Mesendoderm (in vitro differentiated cells): ENCODE measurements at regions not wholly inside any gene's neighbourhood (a gene's known extent, or its start where the extent isn't known, plus 50 kb on each side); places are given as distances from the start of the nearest gene placed in this dataset.

Experiments used
- DNase-seq: peaks from one replicate; pipeline ENCODE4 v3.0.0; 2013
- H2AK5ac ChIP-seq: 2 replicates; pipeline ENCODE4 v1.6.1; 2013; ENCODE audit warnings: low read length, inconsistent platforms
- H2BK120ac ChIP-seq: 2 replicates; pipeline ENCODE4 v1.6.1; 2013; ENCODE audit warnings: low read depth, mild to moderate bottlenecking, low read length, moderate library complexity, mixed read lengths
- H2BK15ac ChIP-seq: replicated peaks from 2 replicates; pipeline ENCODE4 v1.6.1; 2013; ENCODE audit warnings: low read depth, mild to moderate bottlenecking, moderate library complexity
- H2BK5ac ChIP-seq: 2 replicates; pipeline ENCODE4 v1.6.1; 2013; ENCODE audit warnings: low read length, inconsistent platforms
- H3K18ac ChIP-seq: 2 replicates; pipeline ENCODE4 v1.6.1; 2013; ENCODE audit warnings: mild to moderate bottlenecking, low read length, mixed read lengths
- H3K23ac ChIP-seq: one replicate; pipeline ENCODE4 v1.6.1; 2013; ENCODE audit warnings: low read length
- H3K27ac ChIP-seq: 2 replicates; pipeline ENCODE4 v1.5.1; 2013; ENCODE audit warnings: low read depth, mild to moderate bottlenecking, inconsistent platforms, low read length, moderate library complexity
- H3K27me3 ChIP-seq: 2 replicates; pipeline ENCODE4 v1.6.1; 2013; ENCODE audit warnings: low read length, control low read depth, mild to moderate bottlenecking, inconsistent platforms; ENCODE audit not compliant: insufficient read depth, poor library complexity
- H3K36me3 ChIP-seq: 2 replicates; pipeline ENCODE4 v1.6.1; 2013; ENCODE audit warnings: low read length, inconsistent platforms; ENCODE audit not compliant: control insufficient read depth, insufficient read depth
- H3K4ac ChIP-seq: one replicate; pipeline ENCODE4 v1.6.1; 2013; ENCODE audit warnings: low read depth, mild to moderate bottlenecking, low read length, moderate library complexity
- H3K4me1 ChIP-seq: 2 replicates; pipeline ENCODE4 v1.6.1; 2013; ENCODE audit warnings: low read depth, low read length, inconsistent platforms; ENCODE audit not compliant: control insufficient read depth
- H3K4me2 ChIP-seq: 2 replicates; pipeline ENCODE4 v1.6.1; 2013; ENCODE audit warnings: low read length
- H3K4me3 ChIP-seq: 2 replicates; pipeline ENCODE4 v1.5.1; 2013; ENCODE audit warnings: mild to moderate bottlenecking, low read length
- H3K56ac ChIP-seq: one replicate; pipeline ENCODE4 v1.6.1; 2013; ENCODE audit warnings: low read length
- H3K79me1 ChIP-seq: 2 replicates; pipeline ENCODE4 v1.6.1; 2013; ENCODE audit warnings: low read length, inconsistent platforms
- H3K79me2 ChIP-seq: 2 replicates; pipeline ENCODE4 v1.6.1; 2013; ENCODE audit warnings: mild to moderate bottlenecking, low read length; ENCODE audit not compliant: control insufficient read depth, insufficient read depth
- H3K9ac ChIP-seq: 2 replicates; pipeline ENCODE4 v1.6.1; 2013; ENCODE audit warnings: low read length, inconsistent platforms
- H4K5ac ChIP-seq: one replicate; pipeline ENCODE4 v1.6.1; 2013; ENCODE audit warnings: low read length
- H4K8ac ChIP-seq: one replicate; pipeline ENCODE4 v1.6.1; 2013; ENCODE audit warnings: low read depth, mild to moderate bottlenecking, control low read depth, low read length, moderate library complexity
- WGBS: extraction: QIAGEN DNeasy Blood & Tissue Kit; methylation state at CpG from one replicate; pipeline ENCODE4 v1.1.7; 2013; ENCODE audit warnings: low lambda C conversion rate, missing lambda C conversion rate; ENCODE audit not compliant: insufficient coverage; ENCODE audit errors: extremely low coverage; 5-methylcytosine and 5-hydroxymethylcytosine counted together

DNA sequence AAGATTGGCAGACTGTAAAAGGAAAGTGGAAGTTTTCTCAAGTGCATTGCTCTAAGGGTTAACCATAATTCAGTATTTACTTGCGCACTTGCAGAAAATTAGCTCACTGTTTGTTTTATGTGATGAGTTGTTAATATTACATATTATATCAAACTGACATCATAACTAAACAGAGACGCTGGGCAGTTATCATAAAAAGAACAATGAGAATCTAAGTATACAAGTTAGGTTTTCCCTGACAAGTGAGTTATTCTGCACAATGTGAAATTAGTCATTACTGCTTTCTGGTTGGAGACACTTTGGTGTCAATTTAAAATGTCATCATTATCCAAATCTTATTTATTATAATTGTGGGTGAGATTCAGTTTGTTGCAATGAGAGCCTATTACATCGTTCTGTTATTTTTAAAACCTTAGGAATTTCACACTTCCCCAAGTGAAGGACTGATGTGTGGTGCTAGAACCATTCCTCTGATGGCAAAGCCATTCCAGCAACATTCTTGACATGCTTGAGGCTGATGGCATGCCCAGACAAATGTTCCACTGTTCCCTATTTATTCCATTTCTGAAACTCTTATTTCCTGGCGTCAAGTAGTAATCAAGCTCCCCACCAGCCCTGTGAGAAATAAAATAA lies 90.1 kb upstream of the FLRT2 start:
- H3K18ac ChIP-seq, result no peak overlapping the region
- no peak overlapping the region for H3K9ac ChIP-seq
- no peak overlapping the region for H2AK5ac ChIP-seq
- no peak overlapping the region for H2BK120ac ChIP-seq
- peak; percentile 82 for DNase-seq
- no peaks in the 10 kb centered on the region for H3K27me3 ChIP-seq
- no peak overlapping the region for H2BK15ac ChIP-seq
- H3K36me3 ChIP-seq, result no peaks in the 10 kb centered on the region
- H3K4me1 ChIP-seq, result no peaks in the 10 kb centered on the region
- no peaks in the 10 kb centered on the region for H3K79me2 ChIP-seq
- no peak overlapping the region for H3K4me2 ChIP-seq
- H4K5ac ChIP-seq, result no peak overlapping the region
- H3K4ac ChIP-seq, result no peak overlapping the region
- no peak overlapping the region for H3K27ac ChIP-seq
- H3K56ac ChIP-seq, result no peak overlapping the region
- H3K4me3 ChIP-seq, result no peak overlapping the region
- no peak overlapping the region for H2BK5ac ChIP-seq
- no peak overlapping the region for H4K8ac ChIP-seq
- no CpG with 5 or more reads among the region's 4 CpGs for WGBS
- H3K79me1 ChIP-seq, result no peaks in the 10 kb centered on the region
- no peak overlapping the region for H3K23ac ChIP-seq

- Histone ChIP-seq H2AK5ac (no peak overlapping the region), H2BK120ac (no peak overlapping the region), H3K79me2 (no peaks in the 10 kb centered on the region), H3K27me3 (no peaks in the 10 kb centered on the region), H3K4me3 (no peak overlapping the region), H2BK15ac (no peak overlapping the region), H3K79me1 (no peaks in the 10 kb centered on the region), H3K9ac (no peak overlapping the region), H3K4ac (no peak overlapping the region), H2BK5ac (no peak overlapping the region), H3K23ac (no peak overlapping the region), H3K18ac (no peak overlapping the region), H3K56ac (no peak overlapping the region), H3K27ac (no peak overlapping the region), H4K5ac (no peak overlapping the region), H3K36me3 (no peaks in the 10 kb centered on the region), H4K8ac (no peak overlapping the region), H3K4me1 (no peaks in the 10 kb centered on the region), H3K4me2 (no peak overlapping the region)
- WGBS, result no CpG with 5 or more reads among the region's 2 CpGs
- DNase-seq, result no peak
Observed at GRCh38 chr14:85441909-85442643, 87.9 kb upstream of the FLRT2 start.

DNA sequence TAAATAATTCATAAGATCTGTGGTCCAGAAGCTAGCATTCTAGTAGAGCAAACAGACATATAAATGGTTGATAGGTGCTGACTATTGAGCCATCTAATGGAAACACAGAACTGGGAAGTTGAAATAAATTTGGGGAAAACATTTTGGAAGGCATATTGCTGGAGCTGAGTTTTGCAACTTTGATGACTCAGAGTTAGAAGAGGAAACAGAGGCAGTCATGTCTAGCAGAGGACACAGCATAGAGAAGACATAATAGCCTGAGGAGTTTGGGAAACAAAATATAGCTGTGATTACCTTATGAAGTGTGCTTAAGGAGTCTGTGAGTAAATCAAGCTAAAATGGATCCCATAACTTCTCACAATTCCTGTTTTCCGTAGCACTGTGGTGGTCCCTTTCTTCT lies 86.9 kb upstream of the FLRT2 start:
- no peaks in the 10 kb centered on the region for H3K36me3 ChIP-seq
- no peak overlapping the region for H3K4me2 ChIP-seq
- no peak overlapping the region for H3K18ac ChIP-seq
- no peak overlapping the region for H3K9ac ChIP-seq
- H4K8ac ChIP-seq, result no peak overlapping the region
- H2AK5ac ChIP-seq, result no peak overlapping the region
- H2BK15ac ChIP-seq, result no peak overlapping the region
- no peak overlapping the region for H3K23ac ChIP-seq
- no peak for DNase-seq
- H3K4me1 ChIP-seq, result no peaks in the 10 kb centered on the region
- H2BK120ac ChIP-seq, result no peak overlapping the region
- no peaks in the 10 kb centered on the region for H3K79me2 ChIP-seq
- H3K27ac ChIP-seq, result no peak overlapping the region
- H2BK5ac ChIP-seq, result no peak overlapping the region
- H3K79me1 ChIP-seq, result no peaks in the 10 kb centered on the region
- H3K4me3 ChIP-seq, result no peak overlapping the region
- H4K5ac ChIP-seq, result no peak overlapping the region
- no peak overlapping the region for H3K4ac ChIP-seq
- no peak overlapping the region for H3K56ac ChIP-seq
- no peaks in the 10 kb centered on the region for H3K27me3 ChIP-seq
- no CpG with 5 or more reads among the region's 1 CpG for WGBS

GRCh38 chr14:85444635-85445034 lies 85.3 kb upstream of the FLRT2 start:
- no peak overlapping the region for H3K4me2 ChIP-seq
- no peak overlapping the region for H3K23ac ChIP-seq
- no peak overlapping the region for H3K4ac ChIP-seq
- H3K9ac ChIP-seq, result no peak overlapping the region
- no peak overlapping the region for H4K8ac ChIP-seq
- H2BK5ac ChIP-seq, result no peak overlapping the region
- H3K79me1 ChIP-seq, result no peaks in the 10 kb centered on the region
- no peak overlapping the region for H3K4me3 ChIP-seq
- no peak overlapping the region for H2BK120ac ChIP-seq
- no peak overlapping the region for H2BK15ac ChIP-seq
- WGBS, result no CpG with 5 or more reads among the region's 3 CpGs
- no peak for DNase-seq
- H3K36me3 ChIP-seq, result no peaks in the 10 kb centered on the region
- H3K56ac ChIP-seq, result no peak overlapping the region
- peak overlapping the region; percentile 51 for H3K18ac ChIP-seq
- H3K27ac ChIP-seq, result no peak overlapping the region
- no peak overlapping the region for H4K5ac ChIP-seq
- no peaks in the 10 kb centered on the region for H3K27me3 ChIP-seq
- no peak overlapping the region for H2AK5ac ChIP-seq
- H3K4me1 ChIP-seq, result no peaks in the 10 kb centered on the region
- no peaks in the 10 kb centered on the region for H3K79me2 ChIP-seq

DNA sequence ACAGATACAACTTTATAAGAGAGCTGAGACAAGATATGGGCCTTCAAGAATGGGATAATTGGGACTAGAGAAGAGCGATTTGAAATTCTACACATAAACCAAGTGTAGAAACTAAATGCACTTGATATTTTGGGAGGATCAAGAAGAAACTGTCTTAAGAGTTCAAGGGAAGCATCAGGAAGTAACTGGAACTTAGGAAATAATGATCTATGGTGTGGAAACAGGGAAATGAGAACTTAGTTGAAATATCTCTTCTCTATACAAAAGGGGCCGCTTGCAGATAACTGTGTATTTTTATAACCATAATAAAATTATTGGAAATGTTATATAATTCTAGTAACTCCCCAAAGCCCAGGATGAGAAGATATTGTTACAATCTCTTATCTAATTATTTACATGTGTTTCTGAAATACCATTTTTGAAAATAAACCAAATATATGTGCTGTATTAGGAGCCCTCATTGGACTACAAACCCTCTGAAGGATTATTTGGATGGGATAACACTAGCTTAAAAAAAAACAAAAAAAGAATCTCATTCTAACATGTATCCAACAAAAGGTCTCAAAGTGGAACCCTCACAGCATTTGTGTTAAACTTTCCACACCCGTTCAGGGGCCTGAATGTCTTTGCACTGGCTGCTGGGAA lies 84.7 kb upstream of the FLRT2 start:
- no peak for DNase-seq
- Histone ChIP-seq H2BK5ac (no peak overlapping the region), H3K23ac (no peak overlapping the region), H3K18ac (peak overlapping the region; percentile 51), H2BK120ac (no peak overlapping the region), H2BK15ac (no peak overlapping the region), H3K4ac (no peak overlapping the region), H2AK5ac (no peak overlapping the region), H3K79me2 (no peaks in the 10 kb centered on the region), H4K8ac (no peak overlapping the region), H3K27ac (no peak overlapping the region), H3K4me2 (no peak overlapping the region), H3K79me1 (no peaks in the 10 kb centered on the region), H4K5ac (no peak overlapping the region), H3K36me3 (no peaks in the 10 kb centered on the region), H3K56ac (no peak overlapping the region), H3K4me1 (no peaks in the 10 kb centered on the region), H3K4me3 (no peak overlapping the region), H3K27me3 (no peaks in the 10 kb centered on the region), H3K9ac (no peak overlapping the region)
- WGBS, result no CpG with 5 or more reads among the region's 3 CpGs
